8988T (cell line): ENCODE measurements at regions not wholly inside any gene's neighbourhood (a gene's known extent, or its start where the extent isn't known, plus 50 kb on each side); places are given as distances from the start of the nearest gene placed in this dataset.
"Not testable (repeated sequence)": the region's sequence is repeated elsewhere in the genome, so short reads cannot be mapped to it uniquely, and the experiment has no call there.

Experiments used
- DNase-seq: peaks from one replicate; pipeline ENCODE4 v3.0.0; 2011

GRCh38 chr6:112941613-112942012 lies 594.5 kb downstream of the RFPL4B start:
- DNase-seq, result no peak

GRCh38 chr6:112946051-112946450 lies 598.9 kb downstream of the RFPL4B start:
- DNase-seq, result no peak

DNA sequence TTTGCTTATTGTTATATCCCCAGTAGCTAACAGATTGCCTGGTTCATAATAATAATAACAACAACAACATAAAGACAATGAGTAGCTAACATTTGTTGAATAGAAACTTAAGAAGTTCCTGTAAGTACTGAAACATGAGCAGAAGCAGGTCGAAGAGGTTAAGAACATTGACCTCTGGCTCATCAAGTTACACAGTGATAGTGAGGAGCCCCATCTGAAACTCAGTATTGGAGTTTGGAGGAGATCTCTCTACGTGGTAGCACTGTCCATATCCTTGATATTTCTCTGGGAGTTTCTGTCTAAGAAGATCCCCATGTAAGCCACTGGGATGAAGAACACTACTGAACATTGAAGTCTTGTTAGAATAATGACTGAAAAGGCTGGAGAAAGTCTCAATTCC lies 600.4 kb downstream of the RFPL4B start:
- no peak for DNase-seq

GRCh38 chr6:112951829-112952228 lies 604.7 kb downstream of the RFPL4B start:
- no peak for DNase-seq

GRCh38 chr6:112955743-112956142 lies 608.6 kb downstream of the RFPL4B start:
- DNase-seq, result not testable (repeated sequence)

- DNase-seq, result no peak
These were observed 609.8 kb downstream of the RFPL4B start for GRCh38 chr6:112956696-112957535.

- no peak for DNase-seq
These were observed 610.4 kb downstream of the RFPL4B start for GRCh38 chr6:112957536-112957916.

DNA sequence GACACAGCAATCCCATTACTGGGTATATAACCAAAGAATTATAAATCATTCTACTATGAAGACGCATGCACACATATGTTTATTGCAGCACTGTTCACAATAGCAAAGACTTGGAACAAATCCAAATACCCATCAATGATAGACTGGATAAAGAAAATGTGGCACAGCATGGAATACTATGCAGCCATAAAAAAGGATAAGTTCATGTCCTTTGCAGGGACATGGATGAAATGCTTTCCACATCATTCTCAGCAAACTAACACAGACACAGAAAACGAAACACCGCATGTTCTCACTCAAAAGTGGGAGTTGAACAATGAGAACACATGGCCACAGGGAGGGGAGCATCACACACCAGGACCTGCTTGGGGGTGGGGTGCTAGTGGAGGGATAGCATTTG lies 613.0 kb downstream of the RFPL4B start:
- DNase-seq, result not testable (repeated sequence)

- DNase-seq, result no peak
These were observed 620.8 kb downstream of the RFPL4B start for GRCh38 chr6:112967974-112968373.

- no peak for DNase-seq
These were observed 624.5 kb downstream of the RFPL4B start for GRCh38 chr6:112971651-112972050.

DNA sequence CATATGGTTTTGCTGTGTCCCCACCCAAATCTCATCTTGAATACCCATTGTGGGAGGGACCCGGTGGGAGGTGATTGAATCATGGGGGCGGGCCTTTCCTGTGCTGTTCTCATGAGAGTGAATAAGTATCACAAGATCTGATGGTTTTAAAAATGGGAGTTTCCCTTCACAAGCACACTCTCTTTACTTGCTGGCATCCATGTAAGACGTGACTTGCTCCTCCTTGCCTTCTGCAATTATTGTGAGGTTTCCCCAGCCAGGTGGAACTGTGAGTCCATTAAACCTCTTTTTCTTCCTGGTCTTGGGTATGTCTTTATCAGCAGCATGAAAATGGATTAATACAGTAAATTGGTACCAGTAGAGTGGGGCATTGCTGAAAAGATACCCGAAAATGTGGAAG lies 627.8 kb downstream of the RFPL4B start:
- DNase-seq, result not testable (repeated sequence)

DNA sequence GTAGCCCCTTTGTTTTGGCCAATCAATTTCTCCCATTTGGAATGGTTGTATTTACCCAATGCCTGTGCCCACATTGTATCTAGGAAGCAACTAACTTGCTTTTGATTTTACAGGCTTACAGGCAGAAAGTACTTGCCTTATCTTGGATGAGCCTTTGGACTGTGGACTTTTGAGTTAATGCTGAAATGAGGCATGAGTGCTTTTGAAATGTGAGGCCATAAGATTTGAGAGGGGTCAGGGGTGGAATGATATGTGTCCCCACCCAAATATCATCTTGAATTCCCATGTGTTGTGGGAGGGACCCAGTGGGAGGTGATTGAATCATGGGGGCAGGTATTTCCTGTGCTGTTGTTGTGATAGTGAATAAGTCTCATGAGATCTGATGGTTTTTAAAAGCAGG lies 629.4 kb downstream of the RFPL4B start:
- not testable (repeated sequence) for DNase-seq

GRCh38 chr6:112979830-112980229 lies 632.7 kb downstream of the RFPL4B start:
- DNase-seq, result no peak

- no peak for DNase-seq
These were observed 633.5 kb downstream of the RFPL4B start for GRCh38 chr6:112980676-112981075.

- no peak for DNase-seq
These were observed 636.7 kb downstream of the RFPL4B start for GRCh38 chr6:112983713-112984261.

DNA sequence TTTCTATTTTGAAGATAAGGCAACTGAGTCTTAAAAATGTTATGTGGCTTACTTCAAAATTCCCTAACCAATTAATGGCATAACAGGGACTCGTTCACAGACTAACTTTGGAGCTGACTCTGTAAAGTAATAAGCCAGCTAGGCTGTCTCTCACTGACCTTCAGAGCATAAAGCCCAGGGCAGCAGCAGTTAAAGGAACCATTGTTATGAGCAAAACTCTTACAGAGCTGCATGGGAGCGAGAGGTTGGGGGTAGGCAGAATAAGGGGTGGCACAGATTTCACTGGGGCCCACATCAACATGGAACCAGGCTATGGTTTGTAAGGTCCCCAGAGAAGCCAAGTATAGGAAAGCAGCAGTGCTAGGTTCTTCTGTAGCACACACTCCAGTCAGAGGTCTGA lies 637.8 kb downstream of the RFPL4B start:
- no peak for DNase-seq

DNA sequence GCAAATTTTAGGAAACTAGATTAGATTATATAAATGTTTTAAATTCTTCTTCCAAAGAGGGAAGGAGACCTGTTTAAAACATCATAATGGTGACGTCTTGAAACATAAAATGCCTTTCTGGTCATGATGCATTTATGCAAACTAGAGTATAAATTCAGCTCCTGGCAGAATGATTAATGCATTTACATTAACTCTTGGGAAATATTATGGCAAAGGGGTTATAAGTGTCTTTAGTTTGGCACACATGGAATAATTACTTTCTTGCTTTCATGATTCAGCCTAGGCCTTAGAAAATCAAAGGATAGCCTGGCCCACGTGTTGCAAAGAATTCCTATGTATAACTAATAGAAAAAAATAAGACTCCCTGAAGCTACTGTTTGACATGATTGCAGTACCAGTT lies 639.2 kb downstream of the RFPL4B start:
- no peak for DNase-seq

- DNase-seq, result no peak
These were observed 641.6 kb downstream of the RFPL4B start for GRCh38 chr6:112988748-112989147.

DNA sequence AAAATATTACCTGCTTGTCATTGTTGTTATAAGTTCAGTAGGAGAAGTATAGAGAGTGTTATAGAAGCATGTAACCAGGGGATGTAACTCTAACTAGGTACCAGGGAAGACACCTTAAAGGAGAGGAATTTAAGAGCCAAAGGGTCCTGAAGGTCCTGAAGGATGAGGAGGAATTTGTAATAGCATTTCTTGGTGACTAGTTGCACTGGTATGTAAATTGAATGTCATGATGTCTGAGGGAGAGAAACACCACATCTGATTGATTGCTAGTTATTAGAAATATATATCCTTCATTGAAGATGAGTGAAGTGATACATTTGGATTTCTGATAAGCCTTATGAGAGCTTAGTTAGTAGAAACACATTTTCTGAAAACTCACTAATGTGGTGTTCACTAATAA lies 643.8 kb downstream of the RFPL4B start:
- no peak for DNase-seq

DNA sequence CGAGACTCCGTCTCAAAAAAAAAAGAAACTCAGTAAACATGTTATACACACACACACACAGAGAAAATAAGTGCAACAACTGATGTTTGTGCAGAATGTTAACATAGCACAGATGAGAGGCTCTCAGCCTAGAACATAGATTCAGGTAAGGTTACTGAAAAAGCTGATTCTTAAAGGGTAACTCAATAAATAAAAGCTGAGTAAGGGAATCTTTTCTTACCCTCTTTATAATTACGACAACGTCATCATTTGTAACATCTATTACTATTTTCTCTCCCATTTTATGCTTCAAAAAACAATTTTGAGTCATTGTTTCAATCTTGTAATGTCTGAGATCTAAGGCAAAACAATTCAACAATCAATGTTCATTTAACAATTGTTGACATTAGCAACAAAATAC lies 644.8 kb downstream of the RFPL4B start:
- DNase-seq, result no peak

DNA sequence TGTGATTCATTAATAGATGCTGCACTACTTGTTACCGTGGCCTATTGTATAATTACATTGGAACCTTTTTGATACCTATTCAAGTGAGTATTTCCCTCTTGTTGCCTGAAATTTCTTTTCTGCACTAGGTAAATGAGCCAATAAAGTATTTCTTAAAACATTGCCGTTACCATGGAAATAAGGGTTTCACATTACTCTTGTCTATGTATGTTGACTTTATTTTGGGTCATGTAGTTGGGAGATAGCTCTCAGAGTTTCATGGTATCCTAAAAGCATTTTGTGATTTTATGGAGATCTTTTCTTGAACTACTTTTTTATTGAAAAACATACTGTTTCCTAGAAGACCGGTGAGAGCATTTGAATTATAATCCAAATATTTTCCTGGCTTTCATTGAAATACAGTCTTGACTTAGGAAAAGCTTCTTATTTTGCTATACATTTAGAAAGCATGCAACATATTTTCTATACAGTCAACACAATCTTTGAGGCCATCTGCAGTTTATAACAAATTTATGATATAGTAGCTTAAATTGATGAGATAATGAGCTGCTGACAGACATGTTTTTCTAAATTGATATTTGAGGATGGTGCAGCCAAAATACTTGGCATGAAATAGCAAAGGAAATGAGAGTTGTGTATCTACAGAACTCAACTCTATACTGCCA lies 650.4 kb downstream of the RFPL4B start:
- DNase-seq, result no peak

DNA sequence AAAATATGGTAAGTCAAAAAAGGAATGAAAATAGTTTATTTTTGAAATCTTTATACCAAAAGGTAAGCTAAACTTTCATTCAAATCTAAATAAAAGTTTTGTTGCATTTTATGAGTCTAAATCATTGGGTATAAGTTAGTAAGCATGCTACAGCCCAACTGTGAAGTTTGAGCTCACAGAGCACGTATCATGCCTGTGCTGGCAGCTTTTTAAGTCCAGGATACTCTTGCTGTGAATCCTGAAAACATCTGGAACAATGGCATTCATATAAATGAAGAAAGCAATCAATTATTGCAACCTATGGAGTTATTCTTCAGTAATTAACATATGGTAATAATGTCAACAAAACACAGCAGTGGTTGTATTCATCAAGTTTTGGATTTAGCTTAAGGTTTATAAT lies 656.9 kb downstream of the RFPL4B start:
- no peak for DNase-seq

GRCh38 chr6:113004470-113005270 lies 657.5 kb downstream of the RFPL4B start:
- no peak for DNase-seq
